ENCODE measurements at regions not wholly inside any gene's neighbourhood (a gene's known extent, or its start where the extent isn't known, plus 50 kb on each side); places are given as distances from the start of the nearest gene placed in this dataset.
"Not testable (repeated sequence)": the region's sequence is repeated elsewhere in the genome, so short reads cannot be mapped to it uniquely, and the experiment has no call there.

DNA sequence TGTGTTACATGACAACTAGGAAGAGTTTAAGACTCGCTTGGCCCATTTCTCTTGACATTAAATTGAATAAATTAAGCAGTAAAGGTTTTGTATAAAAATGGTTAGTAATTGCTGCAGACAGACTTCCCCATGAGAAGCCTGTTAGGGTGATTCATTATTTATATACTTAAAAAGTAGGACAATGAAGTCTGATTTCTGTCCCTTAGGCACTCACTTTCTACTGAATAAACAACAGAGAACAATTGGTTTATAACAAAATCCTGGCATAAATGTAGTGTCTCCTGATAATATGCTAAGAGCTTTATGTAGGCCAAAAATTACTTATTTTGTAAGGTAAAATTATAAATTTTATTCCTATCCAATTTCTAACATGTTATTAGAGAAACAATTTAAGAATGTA lies 2138.5 kb upstream of the PCDH20 start:
- DNase-seq: no peak

DNA sequence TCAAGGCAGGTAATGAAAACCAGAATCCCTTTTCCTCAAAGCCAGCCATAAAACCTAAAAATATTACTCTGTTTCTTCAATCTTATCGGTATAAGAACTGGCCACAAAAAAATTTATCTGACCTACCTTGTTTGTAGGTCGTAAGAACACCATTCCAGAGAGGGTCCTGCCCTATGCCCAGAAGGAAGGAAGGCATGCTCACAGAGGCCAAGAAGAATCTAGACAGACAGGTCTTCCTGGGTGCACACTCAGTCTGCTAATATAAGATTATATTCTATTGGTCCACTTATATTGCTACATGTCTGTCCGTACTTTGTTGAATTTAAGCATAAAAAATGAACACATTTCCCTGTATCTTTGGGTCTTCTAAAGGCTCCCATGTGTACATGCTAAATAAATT lies 2136.1 kb upstream of the PCDH20 start:
- no peak for DNase-seq

DNA sequence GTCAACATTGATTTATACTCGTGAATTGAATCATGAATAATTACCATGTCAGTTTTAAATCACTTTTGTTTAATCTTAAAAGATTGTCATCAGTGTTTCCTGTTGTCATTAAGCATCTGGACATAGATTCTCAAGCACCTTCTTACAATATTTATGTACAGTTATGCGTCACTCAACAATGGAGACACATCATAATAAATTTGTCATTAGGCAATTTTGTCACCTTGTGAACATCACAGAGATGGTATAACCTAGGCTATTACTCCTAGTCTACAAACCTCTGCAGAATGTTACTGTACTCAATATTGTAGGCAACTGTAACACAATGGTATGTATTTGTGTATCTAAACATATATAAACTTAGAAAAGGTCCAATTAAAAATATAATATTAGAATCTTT lies 2130.9 kb upstream of the PCDH20 start:
- no peak for DNase-seq

- DNase-seq: no peak
Measured at GRCh38 chr13:63542770-63543169, 2127.1 kb upstream of the PCDH20 start.

GRCh38 chr13:63541336-63541735 lies 2125.7 kb upstream of the PCDH20 start:
- DNase-seq: no peak

GRCh38 chr13:63540061-63540460 lies 2124.4 kb upstream of the PCDH20 start:
- DNase-seq: no peak

GRCh38 chr13:63517371-63517770 lies 2101.7 kb upstream of the PCDH20 start:
- no peak for DNase-seq

GRCh38 chr13:63516124-63516523 lies 2100.5 kb upstream of the PCDH20 start:
- no peak for DNase-seq

DNA sequence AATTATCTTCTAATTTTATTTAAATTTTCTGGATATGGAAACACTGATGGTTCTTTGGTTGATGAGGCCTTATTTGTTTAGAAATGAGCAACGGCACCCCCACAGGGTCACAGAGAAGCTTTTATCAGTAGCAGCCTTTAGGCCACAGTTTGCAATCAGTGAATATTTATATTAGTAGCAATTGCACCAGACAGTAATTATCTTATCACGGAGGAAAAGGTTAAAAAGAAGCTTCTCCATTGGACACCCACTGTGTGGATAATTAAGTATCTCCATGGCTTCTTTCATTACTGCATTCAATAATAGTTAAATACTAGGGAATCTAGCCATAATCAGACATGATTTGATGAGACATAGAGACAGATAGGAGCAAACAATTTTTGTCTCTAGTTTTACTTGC lies 2099.2 kb upstream of the PCDH20 start:
- DNase-seq: no peak

GRCh38 chr13:63512095-63512494 lies 2096.4 kb upstream of the PCDH20 start:
- no peak for DNase-seq

DNA sequence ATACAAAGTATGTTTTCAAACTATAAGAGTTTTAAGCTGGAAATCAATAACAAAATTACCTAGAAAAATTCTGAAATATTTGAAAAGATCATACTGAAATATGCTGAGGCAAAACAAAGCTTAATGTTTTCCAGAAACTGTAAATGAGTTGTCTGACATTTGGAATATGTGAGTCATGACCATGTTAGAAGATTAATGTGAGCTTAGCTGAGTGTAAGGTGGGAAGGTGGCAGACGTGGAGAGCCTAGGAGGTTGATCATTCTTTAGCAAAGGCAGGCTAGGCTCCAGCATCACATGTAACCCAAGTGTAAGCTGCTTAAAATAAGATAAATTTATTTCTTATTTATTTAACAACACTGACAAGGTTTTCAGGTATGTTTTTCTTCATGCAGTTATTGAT lies 2086.1 kb upstream of the PCDH20 start:
- DNase-seq: no peak

GRCh38 chr13:63497601-63498000 lies 2082.0 kb upstream of the PCDH20 start:
- no peak for DNase-seq

- no peak for DNase-seq
Measured at GRCh38 chr13:63492604-63493003, 2077.0 kb upstream of the PCDH20 start.

- DNase-seq: no peak
Measured at GRCh38 chr13:63490149-63490548, 2074.5 kb upstream of the PCDH20 start.

- DNase-seq: no peak
Measured at GRCh38 chr13:63481334-63481733, 2065.7 kb upstream of the PCDH20 start.

- DNase-seq: no peak
Measured at GRCh38 chr13:63472711-63473110, 2057.1 kb upstream of the PCDH20 start.

- DNase-seq: no peak
Measured at GRCh38 chr13:63463782-63464610, 2048.3 kb upstream of the PCDH20 start.

- DNase-seq: no peak
Measured at GRCh38 chr13:63460462-63461090, 2044.9 kb upstream of the PCDH20 start.

GRCh38 chr13:63457186-63457585 lies 2041.5 kb upstream of the PCDH20 start:
- no peak for DNase-seq

DNA sequence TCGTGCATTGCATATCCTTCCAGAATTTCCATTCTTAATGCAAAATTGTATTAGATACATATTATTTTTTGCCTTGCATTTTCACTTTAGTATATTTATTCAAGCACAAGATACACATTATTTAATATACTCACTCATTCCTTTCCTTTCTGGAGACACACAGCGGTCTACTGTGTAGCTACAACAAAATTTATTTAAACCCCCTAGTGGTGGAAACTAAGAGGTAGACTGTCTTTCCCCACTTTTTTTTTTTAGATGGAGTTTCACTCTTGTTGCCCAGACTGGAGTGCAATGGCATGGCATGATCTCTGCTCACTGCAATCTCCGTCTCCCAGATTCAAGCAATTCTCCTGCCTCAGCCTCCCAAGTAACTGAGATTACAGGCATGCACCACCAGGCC lies 2040.3 kb upstream of the PCDH20 start:
- DNase-seq: no peak

- DNase-seq: no peak
Measured at GRCh38 chr13:63449550-63449949, 2033.9 kb upstream of the PCDH20 start.

DNA sequence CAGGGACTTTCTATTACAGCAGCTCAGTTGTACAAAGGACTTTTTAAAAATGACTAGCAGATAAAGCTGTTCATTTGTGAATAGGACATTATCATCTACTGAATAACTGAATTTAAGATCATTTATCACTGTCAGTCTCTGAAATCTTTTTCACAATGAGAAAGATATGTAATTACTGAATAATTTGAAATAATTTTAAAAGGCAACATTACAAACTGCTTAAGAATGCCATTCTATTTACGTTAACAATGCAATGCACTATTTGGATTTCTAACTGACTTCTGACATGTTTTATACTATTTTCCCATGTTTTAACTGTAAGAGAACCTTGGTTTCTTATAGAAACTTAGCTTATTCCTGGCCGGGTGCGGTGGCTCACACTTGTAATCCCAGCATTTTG lies 2033.0 kb upstream of the PCDH20 start:
- DNase-seq: no peak

DNA sequence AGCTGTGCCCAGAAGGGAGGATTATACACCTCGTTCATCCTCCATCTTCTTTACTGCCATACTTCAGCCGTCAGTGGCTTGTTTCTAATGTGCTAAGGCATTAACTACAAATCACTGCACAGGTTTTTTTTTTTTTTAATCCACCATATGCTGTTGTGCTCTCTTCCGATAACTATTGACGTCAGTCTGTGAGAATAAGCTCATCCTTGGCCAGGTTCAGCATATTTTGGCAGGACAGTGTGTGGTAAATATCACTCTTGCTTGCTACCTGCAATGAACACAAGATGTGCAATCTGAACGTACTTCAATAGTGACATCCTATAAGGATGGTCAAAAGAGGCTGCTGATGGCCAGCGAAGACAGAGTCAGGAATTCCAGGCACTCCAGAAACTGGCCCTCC lies 2030.7 kb upstream of the PCDH20 start:
- no peak for DNase-seq

DNA sequence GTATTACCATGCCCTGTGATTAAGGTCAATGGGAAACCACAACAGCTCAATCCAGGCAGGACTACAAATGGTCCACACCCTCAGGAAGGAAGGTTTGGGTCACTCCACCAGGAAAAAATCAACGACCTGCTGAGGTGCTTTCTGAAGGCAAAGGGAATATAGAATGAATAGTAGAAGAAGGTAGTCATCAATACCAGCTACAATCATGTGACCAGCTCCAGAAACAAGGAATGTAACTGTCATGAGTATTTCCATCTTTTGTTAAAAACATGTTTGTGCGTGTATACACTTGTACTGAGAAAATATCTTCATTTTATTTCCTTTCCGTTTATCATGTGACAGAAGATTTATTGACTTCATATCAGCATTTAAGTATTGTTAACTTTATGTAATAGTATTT lies 2028.6 kb upstream of the PCDH20 start:
- not testable (repeated sequence) for DNase-seq

GRCh38 chr13:63438951-63439350 lies 2023.3 kb upstream of the PCDH20 start:
- DNase-seq: no peak

Measured in stimulated activated CD4-positive, alpha-beta T cell treated with anti-CD3 and anti-CD28 coated beads, Interleukin-4, amount 100 ng/mL, for 24 hours (primary cell).